SIG-M5 treated with dmso at 0.1 percent for 504 hours (cell line): ENCODE measurements at regions not wholly inside any gene's neighbourhood (a gene's known extent, or its start where the extent isn't known, plus 50 kb on each side); places are given as distances from the start of the nearest gene placed in this dataset.
"Not testable (repeated sequence)": the region's sequence is repeated elsewhere in the genome, so short reads cannot be mapped to it uniquely, and the experiment has no call there.

Experiments
- DNase-seq: peaks from one replicate; lab custom pipeline; 2025; ENCODE audit not compliant: unreplicated experiment; lab: John Stamatoyannopoulos, UW

DNA sequence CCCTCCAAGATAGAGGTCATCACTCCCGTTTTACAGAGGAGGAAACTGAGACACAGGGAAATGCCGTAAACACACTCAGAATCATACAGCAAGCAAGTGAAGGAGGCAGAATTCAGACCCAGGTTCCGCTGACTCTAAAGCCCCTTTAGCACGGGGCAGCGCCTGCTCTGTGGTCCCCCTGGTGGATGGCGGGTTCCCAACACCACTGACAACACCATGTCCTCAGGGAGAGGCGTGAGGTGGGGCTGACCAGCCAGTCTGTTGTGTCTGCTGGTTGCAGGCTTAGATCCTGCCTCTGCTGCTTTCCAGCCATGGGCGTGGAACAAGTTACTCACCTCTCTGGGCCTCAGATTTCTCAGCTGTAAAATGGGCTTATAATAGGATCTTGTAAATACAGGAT lies 617.3 kb downstream of the MATN1 start:
- no peak for DNase-seq

DNA sequence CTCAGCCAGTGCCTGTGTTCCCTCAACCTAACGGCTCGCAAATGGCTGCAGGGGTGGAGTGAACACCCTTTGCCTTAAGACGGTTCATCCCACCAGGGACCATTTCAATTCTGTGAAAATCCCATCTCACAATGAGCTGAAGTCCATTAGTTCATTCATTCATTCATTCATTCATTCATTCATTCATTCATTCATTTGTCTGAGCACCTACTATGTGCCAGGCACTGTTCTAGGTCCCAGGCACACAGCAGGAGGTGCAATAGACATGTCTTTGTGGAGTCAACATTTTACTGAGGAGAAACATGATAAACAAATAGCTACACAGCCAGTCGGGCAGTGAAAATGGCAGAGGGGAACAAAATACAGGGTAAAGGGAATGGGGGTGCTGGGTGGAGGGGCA lies 618.8 kb downstream of the MATN1 start:
- no peak for DNase-seq

- DNase-seq, result no peak
These were observed 619.5 kb downstream of the MATN1 start for GRCh38 chr1:30103708-30104411.

GRCh38 chr1:30102605-30103004 lies 620.8 kb downstream of the MATN1 start:
- no peak for DNase-seq

- DNase-seq, result no peak
These were observed 621.7 kb downstream of the MATN1 start for GRCh38 chr1:30101487-30102227.

DNA sequence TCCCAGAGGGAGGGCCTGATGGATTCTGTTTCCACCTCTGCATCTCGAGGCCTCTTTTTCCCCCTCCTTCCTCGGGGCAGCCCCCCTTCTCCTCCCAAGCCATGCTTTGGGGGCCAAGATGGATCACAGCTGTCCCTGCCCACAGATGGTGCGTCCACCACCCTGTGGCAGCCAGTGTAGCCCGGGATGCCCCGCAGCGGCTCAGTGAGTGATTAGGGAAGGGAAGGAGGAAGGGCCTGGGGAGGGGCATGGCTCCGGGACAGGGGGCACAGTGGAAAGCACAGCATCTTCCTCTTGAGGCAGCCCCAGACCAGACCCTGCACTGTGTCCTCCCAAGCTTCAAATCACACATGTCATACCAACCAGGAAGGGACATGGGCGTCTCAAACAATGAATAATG lies 622.4 kb downstream of the MATN1 start:
- no peak for DNase-seq

DNA sequence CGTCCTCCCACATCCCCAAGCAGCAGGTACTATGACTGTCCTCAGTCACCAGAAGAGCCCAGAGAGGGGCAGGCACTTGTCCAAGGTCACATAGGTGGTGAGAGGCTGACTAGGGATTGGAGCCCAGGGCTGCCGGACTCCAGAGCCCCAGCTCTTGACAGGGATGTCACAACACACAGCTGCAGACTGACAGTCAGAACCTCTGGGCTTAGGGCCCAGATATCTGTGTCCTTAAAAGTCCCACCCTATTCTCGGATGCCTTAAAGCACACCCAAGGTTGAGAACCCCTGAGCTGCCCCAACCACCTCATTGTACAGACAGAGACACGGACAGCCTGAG lies 622.9 kb downstream of the MATN1 start:
- no peak for DNase-seq

DNA sequence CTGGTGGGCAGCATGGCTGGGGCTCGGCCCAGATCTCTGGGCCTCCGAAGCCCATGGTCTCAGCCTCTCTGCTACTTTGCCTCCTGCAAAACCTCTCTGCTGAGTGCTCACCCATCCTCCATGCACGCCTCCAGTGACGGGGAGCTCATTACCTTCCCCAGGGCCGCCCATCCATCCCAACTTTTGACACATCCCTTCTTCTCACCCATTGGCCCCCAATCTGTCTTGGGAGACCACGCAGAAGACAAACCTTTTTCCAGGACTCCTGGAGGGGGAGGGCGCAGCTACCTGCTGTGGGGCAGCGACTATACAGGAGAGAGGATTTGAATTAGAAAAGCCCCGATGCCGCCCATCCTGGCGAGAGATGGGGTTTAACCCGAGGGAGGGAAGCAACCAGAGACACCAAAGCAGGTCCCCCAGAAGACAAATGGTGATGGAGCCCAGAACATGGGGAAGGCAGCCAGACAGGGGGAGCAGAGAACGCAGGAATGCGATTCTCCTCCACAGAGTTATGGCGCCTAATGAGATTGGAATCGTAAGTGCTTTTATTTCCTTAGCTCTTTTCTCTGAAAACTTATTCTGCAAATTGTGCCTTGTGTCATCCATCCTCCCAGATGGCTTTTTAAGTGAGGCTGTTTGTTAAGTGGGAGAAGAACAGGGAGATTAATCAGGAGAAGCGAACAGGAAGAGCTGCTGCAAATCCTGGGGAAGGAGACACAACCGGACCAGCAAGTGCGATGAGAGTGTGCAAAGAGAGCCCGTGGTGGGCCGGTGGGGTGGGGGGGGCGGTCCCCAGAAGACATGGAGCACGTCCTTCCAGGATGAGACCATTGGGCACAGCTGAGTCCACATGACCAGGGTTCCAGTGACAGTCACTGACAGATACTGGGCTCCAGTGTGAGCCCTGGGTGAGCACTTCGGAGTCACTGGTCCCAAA lies 623.5 kb downstream of the MATN1 start:
- DNase-seq, result no peak

DNA sequence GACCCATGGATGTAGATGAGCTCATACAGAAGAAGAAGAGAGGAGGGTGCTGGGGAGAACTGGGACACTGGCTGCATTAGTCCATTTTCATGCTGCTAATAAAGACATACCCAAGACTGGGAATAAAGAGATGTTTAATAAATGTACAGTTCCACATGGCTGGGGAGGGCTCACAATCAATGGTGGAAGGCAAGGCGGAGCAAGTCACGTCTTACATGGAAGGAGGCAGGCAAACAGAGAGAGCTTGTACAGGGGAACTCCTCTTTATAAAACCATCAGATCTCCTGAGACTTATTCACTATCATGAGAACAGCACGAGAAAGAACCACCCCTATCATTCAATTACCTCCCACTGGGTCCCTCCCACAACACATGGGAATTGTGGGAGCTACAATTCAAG lies 625.5 kb downstream of the MATN1 start:
- DNase-seq, result not testable (repeated sequence)

DNA sequence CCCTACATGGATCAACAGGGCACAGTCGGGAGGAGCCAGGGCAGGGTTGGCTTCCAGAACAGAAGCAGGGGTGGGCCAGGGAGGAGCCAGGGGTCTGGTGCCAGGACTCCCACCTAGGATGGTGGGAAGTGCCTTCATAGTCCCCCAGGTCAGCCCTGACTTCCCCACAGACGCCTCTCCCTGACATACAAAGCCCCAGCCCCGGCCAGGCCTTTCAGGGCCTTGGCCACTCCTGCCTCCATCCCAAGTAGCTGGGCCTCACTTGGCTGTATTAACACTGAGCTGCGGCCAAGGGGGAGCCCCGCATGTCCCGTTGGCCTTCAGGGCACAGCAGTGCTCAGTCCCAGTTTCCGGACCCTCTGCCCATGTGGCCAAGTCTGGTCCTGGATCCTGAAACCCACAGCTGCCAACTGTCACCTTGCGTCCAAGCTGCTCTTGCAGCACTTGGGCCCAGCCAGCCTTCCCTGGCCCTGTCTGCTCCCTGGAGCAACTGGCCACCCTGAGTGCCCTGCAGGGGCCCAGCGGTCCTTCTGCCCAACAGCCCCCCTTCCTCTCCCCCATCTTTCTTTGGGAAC lies 627.8 kb downstream of the MATN1 start:
- DNase-seq, result no peak

DNA sequence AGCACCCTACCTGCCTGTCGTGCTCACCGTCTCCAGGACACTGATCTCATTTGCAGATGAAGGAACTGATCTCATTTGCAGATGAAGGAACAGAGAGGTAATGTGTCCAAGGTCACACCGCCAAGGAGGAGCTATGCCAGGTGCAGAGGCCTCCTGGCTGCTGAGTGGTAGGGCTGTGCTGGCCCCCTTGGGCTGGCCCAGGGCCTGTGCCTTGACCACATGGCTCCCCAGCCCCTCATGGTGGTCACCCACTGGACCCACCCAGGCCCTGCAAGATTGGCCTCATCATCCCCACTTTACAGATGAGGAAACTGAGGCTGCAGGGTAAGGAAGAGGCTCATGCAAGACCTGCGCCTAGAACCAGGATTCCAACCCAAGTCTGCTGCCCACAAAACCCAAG lies 628.3 kb downstream of the MATN1 start:
- DNase-seq, result no peak

GRCh38 chr1:30092051-30092858 lies 631.1 kb downstream of the MATN1 start:
- no peak for DNase-seq

DNA sequence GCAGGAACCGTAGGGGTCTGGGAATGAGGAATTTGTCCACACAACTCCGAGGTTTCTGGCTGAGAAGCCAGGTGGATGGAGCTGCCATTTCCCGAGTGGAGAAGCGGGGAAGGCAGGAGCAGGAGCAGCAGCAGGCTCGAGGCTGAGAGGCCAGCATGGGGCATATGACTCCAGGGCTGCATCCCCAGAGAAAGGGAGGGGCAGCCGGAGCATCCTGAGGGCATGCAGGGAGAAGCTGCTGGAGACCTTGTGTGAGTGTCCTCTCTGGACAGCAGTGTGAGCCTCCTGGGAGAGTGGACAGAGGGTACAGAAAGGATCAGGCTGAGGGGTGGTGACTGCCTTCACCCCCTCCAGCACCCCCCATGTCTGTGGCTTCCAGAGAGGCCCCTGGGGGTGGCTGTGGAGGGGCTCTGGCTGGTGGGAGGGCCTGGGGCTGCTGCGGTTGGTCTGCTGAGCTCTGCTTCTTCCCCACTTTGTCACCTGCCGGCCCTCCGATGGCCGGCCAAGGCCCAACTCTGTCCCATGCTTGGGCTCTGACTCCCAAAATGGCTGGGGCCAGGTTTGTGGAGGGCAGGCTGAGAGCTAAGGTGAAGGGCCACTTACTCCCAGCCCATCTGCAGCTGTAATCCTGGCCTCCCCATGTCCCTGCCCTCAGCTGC lies 633.1 kb downstream of the MATN1 start:
- no peak for DNase-seq

DNA sequence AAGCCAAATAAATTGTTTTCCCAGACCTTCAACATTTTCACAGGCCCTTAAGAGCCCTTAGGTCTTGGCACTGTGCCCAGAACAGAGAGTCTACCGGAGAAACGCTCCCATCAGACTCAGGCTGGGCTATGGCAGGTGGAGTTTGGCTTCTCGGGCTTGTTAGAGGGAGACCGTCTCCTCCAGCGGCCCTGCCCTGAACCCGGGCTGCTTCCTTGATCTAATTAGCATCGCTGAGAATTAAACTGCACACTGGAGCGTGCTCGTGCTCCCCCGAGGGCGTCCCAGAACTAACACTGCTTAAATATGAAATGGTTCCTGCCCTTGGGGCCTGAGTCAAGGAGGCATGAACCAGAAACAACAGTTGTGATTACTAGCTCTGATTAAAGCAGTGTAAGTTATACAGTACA lies 634.4 kb downstream of the MATN1 start:
- no peak for DNase-seq

DNA sequence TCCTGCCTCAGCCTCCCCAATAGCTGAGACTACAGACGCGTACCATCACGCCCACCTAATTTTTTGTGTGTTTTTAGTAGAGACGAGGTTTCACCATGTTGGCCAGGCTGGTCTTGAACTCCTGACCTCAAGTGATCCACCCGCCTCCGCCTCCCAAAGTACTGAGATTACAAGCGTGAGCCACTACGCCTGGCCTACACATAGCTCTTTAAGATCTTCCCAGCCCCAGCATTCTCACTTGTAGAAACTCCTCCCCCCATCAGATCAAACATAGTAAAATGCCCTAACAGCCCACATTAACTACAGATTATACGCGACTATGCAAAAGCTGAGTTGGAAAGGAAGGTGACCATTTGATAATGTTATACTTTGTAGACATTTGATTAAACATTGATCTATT lies 634.8 kb downstream of the MATN1 start:
- DNase-seq, result no peak

DNA sequence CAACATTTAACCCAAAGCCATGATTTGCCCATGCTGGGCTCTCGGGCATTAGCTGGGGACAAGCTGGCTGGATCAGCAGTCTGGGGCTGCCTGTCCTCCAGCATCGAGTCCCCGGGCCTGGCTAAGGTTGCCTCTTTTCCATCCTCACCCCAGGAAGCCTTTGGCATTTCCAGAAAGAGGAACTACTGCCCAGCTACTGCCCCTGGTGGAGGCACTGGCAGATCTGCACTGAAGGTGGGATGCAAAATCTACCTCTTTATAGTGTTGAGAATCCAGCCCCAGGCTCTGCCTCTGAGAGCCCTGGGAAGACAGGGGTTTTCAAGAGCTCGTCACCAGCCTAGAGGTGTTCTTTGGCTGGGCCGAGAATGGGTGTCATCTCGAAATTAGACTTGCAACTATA lies 635.9 kb downstream of the MATN1 start:
- DNase-seq, result no peak

GRCh38 chr1:30085811-30086770 lies 637.3 kb downstream of the MATN1 start:
- no peak for DNase-seq

DNA sequence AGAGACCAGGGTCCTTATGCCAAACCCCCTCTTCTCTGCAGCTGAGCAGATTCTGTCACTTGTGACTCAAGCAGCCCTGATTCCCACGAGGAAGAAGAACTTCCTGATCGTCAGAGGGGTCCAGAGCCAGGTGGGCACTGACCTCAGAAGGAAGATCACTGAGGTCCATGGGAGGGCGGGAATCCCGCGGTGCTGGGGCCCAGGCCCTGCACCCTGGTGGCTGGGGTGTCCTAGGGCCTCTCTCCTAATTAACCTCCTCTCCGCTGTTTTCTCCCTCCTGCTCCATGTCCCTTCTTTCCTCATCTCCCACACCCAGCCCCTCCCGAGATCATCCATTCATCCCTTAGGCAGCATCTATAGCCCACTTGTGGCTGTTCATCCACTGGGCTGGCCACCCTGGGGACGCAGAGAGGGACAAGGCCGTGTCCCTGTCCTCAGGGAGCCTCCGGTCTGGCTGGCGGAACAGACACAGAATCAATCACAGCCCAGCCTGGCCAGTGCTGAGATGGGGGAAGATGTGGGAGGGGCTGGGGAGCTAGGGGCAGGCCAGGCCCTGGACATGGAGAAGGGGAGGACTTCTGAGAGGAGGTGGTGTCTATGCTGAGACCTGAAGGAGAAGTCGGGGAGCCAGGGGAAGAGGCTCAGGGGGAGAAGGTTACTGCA lies 638.3 kb downstream of the MATN1 start:
- DNase-seq, result no peak
